GM12878 (cell line): ENCODE measurements at regions not wholly inside any gene's neighbourhood (a gene's known extent, or its start where the extent isn't known, plus 50 kb on each side); places are given as distances from the start of the nearest gene placed in this dataset.

ENCODE experiments used
- CEBPB ChIP-seq, 2 experiments: fragments of 150-350 bp in 1 of 2; IDR thresholded peaks; 2 replicates each; pipeline ENCODE4 v1.6.1; 2012 to 2014; ENCODE audit warnings: low read depth in 2 of 2, low read length in 2 of 2, borderline replicate concordance in 1 of 2, inconsistent platforms in 1 of 2
- CHD4 ChIP-seq: fragments of 200-600 bp; sonication (generic); IDR thresholded peaks from 2 replicates; pipeline ENCODE4 v1.6.1; 2016; ENCODE audit warnings: mild to moderate bottlenecking
- EZH2 ChIP-seq: IDR thresholded peaks from 2 replicates; pipeline ENCODE4 v1.6.1; 2012; ENCODE audit warnings: low read depth, mild to moderate bottlenecking, control low read depth, inconsistent platforms, low read length, borderline replicate concordance; ENCODE audit not compliant: control insufficient read depth
- MYC ChIP-seq: IDR thresholded peaks from 2 replicates; pipeline ENCODE4 v1.6.1; 2011; ENCODE audit warnings: mild to moderate bottlenecking, low read length, moderate library complexity, inconsistent platforms; ENCODE audit not compliant: insufficient read depth, insufficient replicate concordance, insufficient read length, severe bottlenecking
- PML ChIP-seq: IDR thresholded peaks from 2 replicates; pipeline ENCODE4 v1.6.1; 2012; ENCODE audit warnings: low read length, inconsistent platforms
- POLR2A ChIP-seq: IDR thresholded peaks from 2 replicates; pipeline ENCODE4 v1.6.1; 2011; ENCODE audit warnings: low read depth, mild to moderate bottlenecking, low read length
- POLR2AphosphoS2 ChIP-seq: IDR thresholded peaks from 2 replicates; pipeline ENCODE4 v1.6.1; 2011; ENCODE audit warnings: low read depth, mild to moderate bottlenecking, low read length, improper control_type of control experiment, moderate library complexity
- TAF1 ChIP-seq: IDR thresholded peaks from 2 replicates; pipeline ENCODE4 v1.6.1; 2011; ENCODE audit warnings: mild to moderate bottlenecking, low read depth, low read length, borderline replicate concordance
- YY1 ChIP-seq: IDR thresholded peaks from 2 replicates; pipeline ENCODE4 v1.6.1; 2011; ENCODE audit warnings: low read depth, mild to moderate bottlenecking, low read length
- TF ChIP-seq, protein P1 (sequence below), 3 experiments: IDR thresholded peaks in 2 of 3; conservative IDR thresholded peaks in 1 of 3; 2 replicates each; pipeline ENCODE4 v1.5.1; 2011; ENCODE audit warnings: low read depth in 3 of 3, low read length in 3 of 3, mild to moderate bottlenecking in 3 of 3, control low read depth in 2 of 3, moderate library complexity in 2 of 3, inconsistent platforms in 1 of 3, mixed read lengths in 1 of 3; ENCODE audit not compliant: control insufficient read depth in 2 of 3, insufficient read depth in 1 of 3; ENCODE audit errors: extremely low read depth in 1 of 3
- TF ChIP-seq, protein P2 (sequence below): fragments of 450-650 bp; IDR thresholded peaks from 2 replicates; pipeline ENCODE4 v1.6.1; 2016; ENCODE audit warnings: mild to moderate bottlenecking

DNA sequence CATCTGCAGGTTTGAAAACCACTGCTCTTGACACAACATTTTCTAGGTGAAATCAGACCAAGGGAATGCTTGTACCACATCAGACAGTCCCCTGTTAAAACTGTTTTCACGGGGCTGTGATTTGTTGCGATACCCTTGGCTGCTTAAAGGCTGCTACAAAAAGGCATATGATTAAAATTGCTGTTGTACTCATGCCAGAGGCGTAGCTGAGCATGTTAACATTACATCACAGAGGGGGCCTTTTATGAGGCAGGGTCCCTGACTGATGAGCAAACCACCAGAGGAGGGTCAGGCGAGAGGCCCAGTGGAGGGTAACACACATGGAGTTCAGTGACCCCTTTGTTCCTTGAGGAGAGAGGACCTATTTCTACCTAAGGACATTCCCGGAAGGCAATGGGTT, 70.4 kb upstream of the CDYL start:
- TF ChIP-seq POLR2AphosphoS2, result no peak
- TF ChIP-seq TAF1, result no peak
- no peak for TF ChIP-seq EZH2
- TF ChIP-seq, protein P1, sequence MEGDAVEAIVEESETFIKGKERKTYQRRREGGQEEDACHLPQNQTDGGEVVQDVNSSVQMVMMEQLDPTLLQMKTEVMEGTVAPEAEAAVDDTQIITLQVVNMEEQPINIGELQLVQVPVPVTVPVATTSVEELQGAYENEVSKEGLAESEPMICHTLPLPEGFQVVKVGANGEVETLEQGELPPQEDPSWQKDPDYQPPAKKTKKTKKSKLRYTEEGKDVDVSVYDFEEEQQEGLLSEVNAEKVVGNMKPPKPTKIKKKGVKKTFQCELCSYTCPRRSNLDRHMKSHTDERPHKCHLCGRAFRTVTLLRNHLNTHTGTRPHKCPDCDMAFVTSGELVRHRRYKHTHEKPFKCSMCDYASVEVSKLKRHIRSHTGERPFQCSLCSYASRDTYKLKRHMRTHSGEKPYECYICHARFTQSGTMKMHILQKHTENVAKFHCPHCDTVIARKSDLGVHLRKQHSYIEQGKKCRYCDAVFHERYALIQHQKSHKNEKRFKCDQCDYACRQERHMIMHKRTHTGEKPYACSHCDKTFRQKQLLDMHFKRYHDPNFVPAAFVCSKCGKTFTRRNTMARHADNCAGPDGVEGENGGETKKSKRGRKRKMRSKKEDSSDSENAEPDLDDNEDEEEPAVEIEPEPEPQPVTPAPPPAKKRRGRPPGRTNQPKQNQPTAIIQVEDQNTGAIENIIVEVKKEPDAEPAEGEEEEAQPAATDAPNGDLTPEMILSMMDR (IDR thresholded peaks at IDR 0.05 in 2 of 3, conservative IDR thresholded peaks at IDR 0.05 in 1 of 3; ENCODE audit: control insufficient read depth in 2 of 3, extremely low read depth in 1 of 3, insufficient read depth in 1 of 3, low read depth in 3 of 3, low read length in 3 of 3), result no peak
- no peak for TF ChIP-seq PML
- TF ChIP-seq CEBPB (IDR thresholded peaks at IDR 0.05; ENCODE audit: borderline replicate concordance in 1 of 2, low read depth in 2 of 2, low read length in 2 of 2), result no peak
- TF ChIP-seq YY1, result no peak
- TF ChIP-seq POLR2A, result no peak
- no peak for TF ChIP-seq CHD4
- TF ChIP-seq MYC, result no peak
- TF ChIP-seq, protein P2, sequence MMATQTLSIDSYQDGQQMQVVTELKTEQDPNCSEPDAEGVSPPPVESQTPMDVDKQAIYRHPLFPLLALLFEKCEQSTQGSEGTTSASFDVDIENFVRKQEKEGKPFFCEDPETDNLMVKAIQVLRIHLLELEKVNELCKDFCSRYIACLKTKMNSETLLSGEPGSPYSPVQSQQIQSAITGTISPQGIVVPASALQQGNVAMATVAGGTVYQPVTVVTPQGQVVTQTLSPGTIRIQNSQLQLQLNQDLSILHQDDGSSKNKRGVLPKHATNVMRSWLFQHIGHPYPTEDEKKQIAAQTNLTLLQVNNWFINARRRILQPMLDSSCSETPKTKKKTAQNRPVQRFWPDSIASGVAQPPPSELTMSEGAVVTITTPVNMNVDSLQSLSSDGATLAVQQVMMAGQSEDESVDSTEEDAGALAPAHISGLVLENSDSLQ, result no peak
